AG10803 (cell line): ENCODE measurements at regions not wholly inside any gene's neighbourhood (a gene's known extent, or its start where the extent isn't known, plus 50 kb on each side); places are given as distances from the start of the nearest gene placed in this dataset.
A peak's percentile ranks its signal among the peaks of the same experiment; 100 is the strongest.

Source experiments
- DNase-seq: peaks from one replicate; pipeline ENCODE4 v3.0.0; 2010; ENCODE audit warnings: low read depth
- H3K4me3 ChIP-seq: 2 replicates; pipeline ENCODE4 v1.5.1; 2011; ENCODE audit warnings: mild to moderate bottlenecking, low read length, control low read depth
- CTCF ChIP-seq: conservative IDR thresholded peaks from 2 replicates; pipeline ENCODE4 v1.5.1; 2011; ENCODE audit warnings: mild to moderate bottlenecking, low read length, control low read depth, inconsistent platforms

DNA sequence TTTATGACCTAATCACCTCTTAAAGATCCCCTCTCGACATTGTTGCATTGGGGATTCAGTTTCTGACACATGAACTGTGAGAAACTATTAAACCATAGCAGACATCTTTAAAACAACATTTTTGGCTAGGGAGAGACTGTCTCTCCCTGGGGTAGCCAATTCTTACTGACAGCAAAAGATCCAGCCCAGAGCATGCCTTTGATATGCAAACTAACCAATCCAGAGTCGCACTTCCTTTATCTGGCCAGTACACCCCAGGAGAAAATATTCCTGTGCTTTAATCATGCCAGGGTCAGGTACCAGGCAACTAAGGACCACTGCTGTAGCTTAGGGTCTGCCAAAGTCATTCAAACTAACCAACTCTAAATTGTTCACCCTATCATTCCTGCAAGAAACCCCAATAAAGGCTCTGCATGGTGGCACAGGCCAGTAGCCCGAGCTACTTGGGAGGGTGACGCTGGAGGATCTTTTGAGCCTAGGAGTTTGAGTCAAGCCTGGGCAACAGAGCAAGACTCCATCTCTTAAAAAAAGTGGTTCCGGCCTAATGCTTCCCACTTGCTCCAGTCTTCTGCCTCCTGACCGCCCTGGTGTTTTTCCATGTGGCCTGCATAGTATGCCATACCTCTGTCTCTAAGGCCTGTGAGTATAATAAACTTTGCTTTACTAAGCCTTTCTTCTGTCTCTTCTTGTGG lies 62.3 kb upstream of the DAPK1 start:
- no peak for TF ChIP-seq CTCF
- H3K4me3 ChIP-seq: no peak overlapping the region
- DNase-seq: no peak

DNA sequence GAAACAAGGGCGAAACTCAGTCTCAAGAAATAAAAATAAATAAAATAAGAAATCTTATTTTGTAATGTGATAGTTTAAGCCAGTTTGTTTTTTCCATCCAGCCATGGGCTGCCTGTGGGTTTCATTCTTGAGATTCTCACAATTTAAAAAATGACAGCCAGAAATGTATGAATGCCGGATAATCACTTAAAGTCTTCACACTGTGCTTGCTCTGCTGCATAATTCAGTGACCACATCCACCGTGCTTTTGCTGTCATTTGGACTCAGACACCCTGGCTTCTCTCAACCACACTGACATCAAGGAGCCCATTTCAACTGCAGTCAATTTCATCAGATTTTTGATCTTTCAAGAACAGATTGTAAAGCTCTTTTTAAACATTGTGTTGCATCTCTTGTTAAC lies 61.0 kb upstream of the DAPK1 start:
- TF ChIP-seq CTCF: no peak
- peak; percentile 67 for DNase-seq
- no peak overlapping the region for H3K4me3 ChIP-seq

DNA sequence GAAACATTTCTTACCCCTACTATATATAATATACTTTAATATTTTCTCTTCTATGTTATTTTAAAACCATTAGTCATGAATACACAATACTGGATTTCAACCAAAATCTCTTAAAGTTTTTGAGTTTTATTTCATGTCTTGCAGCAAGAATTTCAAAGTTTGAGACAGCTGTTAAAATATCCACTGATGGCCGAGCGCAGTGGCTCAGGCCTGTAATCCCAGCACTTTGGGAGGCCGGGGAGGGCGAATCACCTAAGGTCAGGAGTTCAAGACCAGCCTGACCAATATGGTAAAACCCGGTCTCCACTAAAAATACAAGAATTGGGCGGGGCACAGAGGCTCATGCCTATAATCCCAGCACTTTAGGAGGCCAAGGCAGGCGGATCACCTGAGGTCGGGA lies 59.7 kb upstream of the DAPK1 start:
- no peak for TF ChIP-seq CTCF
- DNase-seq: no peak
- H3K4me3 ChIP-seq: no peak overlapping the region

- no peak for TF ChIP-seq CTCF
- no peak overlapping the region for H3K4me3 ChIP-seq
- DNase-seq: peak; percentile 45
Measured at GRCh38 chr9:87441251-87441650, 56.4 kb upstream of the DAPK1 start.

GRCh38 chr9:87442451-87442850 lies 55.2 kb upstream of the DAPK1 start:
- no peak for DNase-seq
- no peak overlapping the region for H3K4me3 ChIP-seq
- no peak for TF ChIP-seq CTCF

- no peak for TF ChIP-seq CTCF
- H3K4me3 ChIP-seq: no peak overlapping the region
- DNase-seq: no peak
Measured at GRCh38 chr9:87443006-87443405, 54.7 kb upstream of the DAPK1 start.

GRCh38 chr9:87443461-87443860 lies 54.2 kb upstream of the DAPK1 start:
- H3K4me3 ChIP-seq: no peak overlapping the region
- DNase-seq: no peak
- no peak for TF ChIP-seq CTCF
